Fibroblast of skin of back (primary cell): ENCODE measurements at regions not wholly inside any gene's neighbourhood (a gene's known extent, or its start where the extent isn't known, plus 50 kb on each side); places are given as distances from the start of the nearest gene placed in this dataset.

Experiments
- DNase-seq: peaks from one replicate; pipeline ENCODE4 v3.0.0-alpha.2; 2013

- no peak for DNase-seq
These were observed 272.0 kb downstream of the MAF start for GRCh38 chr16:79328402-79329165.

DNA sequence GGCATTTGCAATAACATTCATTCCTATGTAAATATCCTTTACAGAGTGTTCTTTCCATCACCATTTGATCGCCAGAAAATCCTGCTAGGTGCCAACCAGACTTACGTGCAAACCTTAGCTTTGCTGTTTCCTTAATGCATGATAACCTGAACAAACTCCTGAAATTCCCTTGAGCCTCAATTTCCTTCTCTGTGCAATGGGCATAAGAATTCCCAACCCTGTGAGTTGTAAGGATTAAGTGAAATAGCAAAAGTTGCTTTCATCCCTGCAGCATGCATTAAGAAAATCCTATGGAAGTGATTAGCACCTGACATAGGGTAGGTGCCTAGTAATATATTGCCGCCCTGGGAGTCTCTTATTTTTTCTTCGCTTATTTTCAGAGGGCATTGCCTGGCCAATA lies 272.7 kb downstream of the MAF start:
- DNase-seq: no peak

DNA sequence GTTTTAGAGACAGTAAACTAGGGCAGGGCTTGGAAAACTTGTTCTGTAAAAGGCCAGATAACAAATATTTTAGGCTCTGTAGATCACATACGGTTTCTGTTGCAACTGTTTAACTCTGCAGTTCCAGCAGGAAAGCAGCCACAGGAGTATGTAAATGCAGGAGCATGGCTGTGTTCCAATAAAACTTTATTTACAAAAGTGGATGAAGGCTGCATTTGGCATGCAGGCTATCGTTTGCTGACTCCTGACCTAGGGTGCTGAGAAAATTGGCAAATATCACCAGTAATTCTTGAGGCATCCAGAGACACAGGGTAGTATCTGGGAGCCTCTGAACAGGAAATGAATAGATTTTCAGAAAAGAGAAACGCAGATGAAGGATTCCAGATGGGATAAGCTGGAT lies 274.0 kb downstream of the MAF start:
- DNase-seq: no peak

- no peak for DNase-seq
These were observed 275.2 kb downstream of the MAF start for GRCh38 chr16:79325226-79325945.

- no peak for DNase-seq
These were observed 279.6 kb downstream of the MAF start for GRCh38 chr16:79320956-79321355.

DNA sequence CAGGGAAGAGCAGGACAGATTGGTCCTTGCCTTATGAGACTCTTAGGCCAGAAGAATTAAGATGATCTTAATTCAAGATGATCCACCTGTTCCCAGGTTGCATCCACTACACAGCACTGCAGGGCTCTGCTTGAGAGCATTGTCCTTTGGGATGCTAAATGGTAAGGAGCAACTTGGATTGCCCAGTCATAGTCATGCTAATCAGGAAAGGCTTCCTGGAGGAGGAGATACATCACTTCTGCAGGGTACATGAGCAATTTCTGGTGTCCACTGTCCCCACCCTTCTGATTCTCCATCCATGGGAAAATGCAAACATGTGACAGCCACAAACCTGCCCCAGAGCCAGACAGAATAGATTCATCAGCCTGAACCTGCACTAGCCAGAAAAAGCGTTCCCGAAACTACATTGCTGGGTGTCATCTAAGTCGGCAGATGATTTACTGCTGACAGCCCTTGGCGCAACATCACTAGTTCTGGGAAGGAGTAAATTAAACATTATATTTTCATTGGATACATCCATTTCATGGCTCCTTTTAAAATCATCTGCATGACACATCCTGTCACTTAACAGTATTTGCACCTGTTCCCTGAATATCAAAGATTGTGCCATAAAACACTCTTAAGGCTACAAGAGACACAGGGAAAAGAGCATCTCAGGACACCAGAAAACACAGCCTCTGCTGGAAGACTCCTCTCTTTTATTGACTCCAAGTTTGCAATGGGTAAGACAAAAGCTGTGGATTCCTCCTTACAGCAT lies 282.2 kb downstream of the MAF start:
- DNase-seq: no peak

DNA sequence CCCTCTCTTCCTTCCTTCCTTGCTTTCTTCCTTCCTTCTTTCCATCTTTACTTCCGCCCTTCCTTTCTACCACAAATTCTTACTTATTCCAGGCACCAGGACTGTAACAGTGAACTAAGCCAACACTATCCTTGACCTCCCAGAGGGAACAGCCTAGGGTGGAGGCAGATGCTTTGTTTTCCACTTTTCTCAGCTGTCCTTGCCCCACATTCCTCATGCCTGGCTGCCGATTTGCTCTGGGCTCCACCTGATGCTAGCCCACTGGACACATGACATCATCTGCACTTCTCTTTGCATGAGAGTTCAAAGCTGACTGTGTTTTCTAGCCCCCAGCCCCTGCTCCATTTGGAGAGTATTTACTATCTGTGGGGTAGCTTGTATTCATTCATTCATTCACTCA lies 283.0 kb downstream of the MAF start:
- no peak for DNase-seq

DNA sequence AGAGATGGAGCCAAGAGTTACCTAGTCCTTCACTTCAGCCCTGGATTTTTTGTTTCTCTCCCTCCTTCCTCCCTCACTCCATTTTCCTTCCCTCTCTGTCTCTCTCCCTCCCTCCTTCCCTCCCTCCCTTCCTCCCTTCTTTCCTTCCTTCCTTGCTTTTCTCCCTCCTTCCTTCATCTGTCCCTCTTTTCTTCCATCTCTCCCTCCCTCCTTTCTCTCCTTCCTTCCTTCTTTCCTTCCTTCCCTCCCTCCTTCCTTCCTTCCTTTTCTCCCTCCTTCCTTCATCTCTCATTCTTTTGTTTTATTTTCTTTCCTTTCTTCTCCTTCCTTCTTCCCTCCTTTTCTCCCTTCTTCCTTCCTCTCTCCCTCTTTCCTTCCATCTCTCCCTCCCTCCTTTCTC lies 283.5 kb downstream of the MAF start:
- DNase-seq: no peak

- DNase-seq: no peak
These were observed 284.5 kb downstream of the MAF start for GRCh38 chr16:79316004-79316458.

DNA sequence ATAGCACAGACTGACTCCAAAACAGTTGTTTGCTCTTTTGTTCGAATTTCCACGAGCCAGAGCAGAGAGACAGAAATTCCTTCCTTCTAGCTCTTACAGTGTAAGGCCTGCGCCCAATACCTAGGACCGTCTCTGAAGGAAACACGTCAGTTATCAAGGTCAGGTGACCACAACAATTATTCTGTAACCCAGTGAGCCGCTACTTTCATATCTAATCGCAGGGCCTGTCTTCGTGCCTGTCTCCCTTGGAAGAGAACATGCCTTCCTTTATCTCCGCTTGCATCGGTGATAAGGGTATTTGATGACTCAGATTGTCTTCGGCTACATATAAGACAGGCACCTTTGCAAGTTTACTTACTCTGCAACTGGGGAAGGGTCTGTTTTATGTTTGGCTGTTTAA lies 288.0 kb downstream of the MAF start:
- DNase-seq: no peak

DNA sequence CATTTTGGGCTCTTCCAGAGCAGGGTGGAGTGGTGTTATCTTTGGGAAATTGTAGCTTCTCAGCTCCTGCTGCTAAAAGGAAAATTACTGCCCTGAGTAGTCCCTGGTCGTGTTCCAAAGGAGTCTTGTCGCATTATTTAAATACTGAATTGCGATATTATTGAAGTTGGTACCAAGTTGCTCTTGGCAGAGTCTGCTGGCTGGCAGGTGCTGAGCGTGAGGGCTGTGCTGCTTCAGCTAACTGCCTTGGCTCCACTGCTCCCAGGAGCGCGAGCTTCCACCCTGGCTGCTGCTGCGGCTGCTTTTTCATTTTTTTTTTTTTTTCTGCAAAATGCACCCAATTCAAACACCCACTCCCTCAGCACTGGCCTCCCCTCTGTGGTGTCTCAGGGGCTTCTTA lies 289.8 kb downstream of the MAF start:
- no peak for DNase-seq

- DNase-seq: no peak
These were observed 290.9 kb downstream of the MAF start for GRCh38 chr16:79309606-79310005.

DNA sequence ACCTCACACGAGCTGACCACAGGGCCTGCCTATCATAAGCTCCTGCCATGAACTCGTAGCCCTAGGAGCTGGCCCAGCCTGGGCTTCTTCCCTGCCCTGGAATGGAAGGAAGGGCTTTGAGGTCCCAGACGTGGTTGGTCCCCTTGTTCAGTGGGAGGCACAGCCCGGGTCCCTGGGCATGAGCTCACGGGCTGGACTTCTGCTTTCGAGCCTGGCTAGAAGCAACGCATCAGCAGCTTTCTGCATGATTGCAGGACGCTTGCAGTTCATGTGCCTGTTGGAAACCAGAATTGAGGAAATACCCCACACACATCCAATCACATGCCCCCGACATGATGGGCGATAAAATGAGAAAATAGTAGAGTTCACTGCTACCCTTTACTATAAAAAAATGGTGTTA lies 293.3 kb downstream of the MAF start:
- DNase-seq: no peak

GRCh38 chr16:79305074-79305473 lies 295.5 kb downstream of the MAF start:
- no peak for DNase-seq

DNA sequence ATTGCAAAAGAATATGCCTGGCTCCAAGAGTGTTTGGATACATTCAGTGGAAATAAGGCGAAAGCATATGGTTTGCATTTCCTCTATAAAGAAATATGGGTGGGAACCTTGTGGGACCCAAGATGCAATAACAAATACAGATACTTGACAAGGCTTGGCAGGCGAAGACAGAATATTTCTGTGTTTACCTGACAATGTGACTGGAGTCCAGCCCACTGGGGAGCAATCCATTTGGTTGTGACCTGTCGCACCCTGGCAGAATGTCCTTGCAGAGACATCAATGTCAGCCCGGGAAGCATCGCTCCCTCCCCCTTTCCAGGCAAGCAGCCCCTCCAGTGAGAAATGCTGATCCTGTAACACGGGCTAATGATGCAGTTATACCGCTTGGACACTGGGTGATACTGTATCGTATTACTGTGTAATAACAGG lies 296.6 kb downstream of the MAF start:
- DNase-seq: no peak

- DNase-seq: no peak
These were observed 297.3 kb downstream of the MAF start for GRCh38 chr16:79303206-79303605.

- no peak for DNase-seq
These were observed 297.8 kb downstream of the MAF start for GRCh38 chr16:79302731-79303130.

- no peak for DNase-seq
These were observed 299.5 kb downstream of the MAF start for GRCh38 chr16:79301051-79301450.

GRCh38 chr16:79298894-79299799 lies 301.4 kb downstream of the MAF start:
- no peak for DNase-seq

DNA sequence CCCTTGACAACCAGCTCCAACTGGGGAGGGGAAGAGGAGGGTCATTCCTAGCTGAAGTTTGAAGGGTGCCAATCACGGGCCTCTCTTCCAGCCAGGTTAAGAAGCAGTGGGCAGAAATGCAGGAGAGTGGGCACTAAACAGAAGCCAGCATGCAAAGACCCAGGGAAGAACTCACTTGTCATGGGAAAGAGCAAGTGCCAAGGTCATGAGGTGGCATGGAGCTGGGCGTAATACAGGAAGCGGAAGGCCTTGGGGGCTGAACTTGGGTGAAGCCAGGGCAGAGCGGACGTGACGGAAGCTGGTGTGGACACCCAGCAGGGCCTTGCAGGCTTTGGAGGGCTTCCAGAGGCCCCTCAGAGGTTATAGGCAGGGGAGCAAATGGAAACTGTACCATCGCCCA lies 302.1 kb downstream of the MAF start:
- DNase-seq: no peak

- DNase-seq: no peak
These were observed 302.7 kb downstream of the MAF start for GRCh38 chr16:79297805-79298204.

- DNase-seq: no peak
These were observed 303.2 kb downstream of the MAF start for GRCh38 chr16:79297296-79297695.
